Uterus (tissue), 2 donors: ENCODE measurements at regions not wholly inside any gene's neighbourhood (a gene's known extent, or its start where the extent isn't known, plus 50 kb on each side); places are given as distances from the start of the nearest gene placed in this dataset.

ENCODE experiments used
- POLR2A ChIP-seq, 2 donors: fragments of 450-650 bp; IDR thresholded peaks; one replicate each; pipeline ENCODE4 v1.6.1; 2016; ENCODE audit warnings: antibody characterized with exemption in 2 of 2, mild to moderate bottlenecking in 1 of 2, moderate library complexity in 1 of 2
- TF ChIP-seq, protein P1 (sequence below), 4 experiments: fragments of 200-600 bp in 2 of 4; fragments of 450-650 bp in 2 of 4; sonication (generic) in 2 of 4; IDR thresholded peaks; one replicate each; pipeline ENCODE4 v1.5.1; 2016 to 2019; ENCODE audit warnings: antibody characterized with exemption in 4 of 4, mild to moderate bottlenecking in 2 of 4, moderate library complexity in 1 of 4

DNA sequence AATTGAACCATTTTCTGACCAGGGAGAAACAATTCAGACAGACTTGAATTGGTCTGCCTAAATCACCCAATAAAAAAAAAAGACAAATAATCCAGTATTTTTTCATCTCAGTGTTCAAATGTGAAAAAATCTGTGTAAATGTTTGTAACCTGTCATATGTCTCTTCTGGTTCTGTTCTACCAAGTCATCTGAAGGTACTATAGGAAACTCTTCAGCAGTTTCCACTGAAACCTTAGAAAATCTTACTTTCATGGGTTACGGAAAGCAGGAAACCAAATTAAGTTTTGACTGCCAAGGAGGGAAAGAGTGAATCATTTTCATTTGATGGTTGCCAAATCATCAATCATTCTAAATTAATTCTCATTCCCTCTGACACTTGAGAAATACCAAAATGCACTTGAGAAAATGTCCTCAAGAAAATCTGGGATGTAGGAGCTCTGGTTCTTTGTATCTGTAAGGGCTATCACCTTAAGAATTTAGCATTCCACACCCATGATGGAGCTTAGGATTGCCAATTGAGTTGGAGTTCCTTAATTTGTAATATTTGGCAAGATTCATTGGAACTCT, 278.2 kb upstream of the KCNH8 start:
- TF ChIP-seq, protein P1, sequence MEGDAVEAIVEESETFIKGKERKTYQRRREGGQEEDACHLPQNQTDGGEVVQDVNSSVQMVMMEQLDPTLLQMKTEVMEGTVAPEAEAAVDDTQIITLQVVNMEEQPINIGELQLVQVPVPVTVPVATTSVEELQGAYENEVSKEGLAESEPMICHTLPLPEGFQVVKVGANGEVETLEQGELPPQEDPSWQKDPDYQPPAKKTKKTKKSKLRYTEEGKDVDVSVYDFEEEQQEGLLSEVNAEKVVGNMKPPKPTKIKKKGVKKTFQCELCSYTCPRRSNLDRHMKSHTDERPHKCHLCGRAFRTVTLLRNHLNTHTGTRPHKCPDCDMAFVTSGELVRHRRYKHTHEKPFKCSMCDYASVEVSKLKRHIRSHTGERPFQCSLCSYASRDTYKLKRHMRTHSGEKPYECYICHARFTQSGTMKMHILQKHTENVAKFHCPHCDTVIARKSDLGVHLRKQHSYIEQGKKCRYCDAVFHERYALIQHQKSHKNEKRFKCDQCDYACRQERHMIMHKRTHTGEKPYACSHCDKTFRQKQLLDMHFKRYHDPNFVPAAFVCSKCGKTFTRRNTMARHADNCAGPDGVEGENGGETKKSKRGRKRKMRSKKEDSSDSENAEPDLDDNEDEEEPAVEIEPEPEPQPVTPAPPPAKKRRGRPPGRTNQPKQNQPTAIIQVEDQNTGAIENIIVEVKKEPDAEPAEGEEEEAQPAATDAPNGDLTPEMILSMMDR (IDR thresholded peaks at IDR 0.05): no peak
- no peak for TF ChIP-seq POLR2A (IDR thresholded peaks at IDR 0.05)
